ENCODE measurements at regions not wholly inside any gene's neighbourhood (a gene's known extent, or its start where the extent isn't known, plus 50 kb on each side); places are given as distances from the start of the nearest gene placed in this dataset.
"Not testable (repeated sequence)": the region's sequence is repeated elsewhere in the genome, so short reads cannot be mapped to it uniquely, and the experiment has no call there.

GRCh38 chr12:74722709-74723108 is 185.1 kb downstream of the ATXN7L3B start:
- no peaks in the 10 kb centered on the region for H3K4me1 Mint-ChIP-seq (ENCODE audit: low read depth)

GRCh38 chr12:74725154-74725553 is 187.5 kb downstream of the ATXN7L3B start:
- Mint-ChIP-seq H3K9me3 (no peaks in the 10 kb centered on the region), H3K27ac (no peak overlapping the region), H3K4me3 (no peak overlapping the region), H3K4me1 (ENCODE audit: low read depth) (no peaks in the 10 kb centered on the region), H3K27me3 (ENCODE audit: insufficient read depth) (no peaks in the 10 kb centered on the region), H3K36me3 (ENCODE audit: low read depth) (no peaks in the 10 kb centered on the region)
- DNase-seq (ENCODE audit: low spot score): no peak
- intact Hi-C loops (cut with micrococcal nuclease): no loop called here

More at GRCh38 chr12:74722709-74723108, 185.1 kb downstream of the ATXN7L3B start:
- H3K27me3 Mint-ChIP-seq (ENCODE audit: insufficient read depth): no peaks in the 10 kb centered on the region
- intact Hi-C loops (cut with micrococcal nuclease): no loop called here
- no peaks in the 10 kb centered on the region for H3K9me3 Mint-ChIP-seq
- no peaks in the 10 kb centered on the region for H3K36me3 Mint-ChIP-seq (ENCODE audit: low read depth)
- H3K27ac Mint-ChIP-seq: no peak overlapping the region
- H3K4me3 Mint-ChIP-seq: no peak overlapping the region
- no peak for DNase-seq (ENCODE audit: low spot score)

DNA sequence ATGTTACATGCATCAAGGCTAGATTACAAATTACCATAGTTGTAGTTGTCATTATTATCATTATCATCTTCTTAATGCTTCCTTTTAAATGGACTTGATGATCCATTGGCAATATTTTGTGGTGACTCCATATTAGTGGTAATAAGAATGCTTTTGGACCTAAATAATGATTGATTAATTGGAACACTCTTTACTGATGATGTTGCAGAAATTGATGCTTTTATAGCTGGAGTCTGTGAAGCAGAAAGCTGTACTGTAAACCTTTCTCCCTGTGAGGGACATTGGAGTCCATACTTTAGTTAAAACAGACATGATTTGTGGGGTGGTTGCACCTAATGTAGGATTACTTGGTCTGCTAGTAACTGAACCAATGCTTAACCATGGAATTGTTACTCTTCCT is 190.4 kb downstream of the ATXN7L3B start:
- intact Hi-C loops (cut with micrococcal nuclease): no loop called here
- H3K27me3 Mint-ChIP-seq (ENCODE audit: insufficient read depth): no peaks in the 10 kb centered on the region
- H3K9me3 Mint-ChIP-seq: no peaks in the 10 kb centered on the region
- no peaks in the 10 kb centered on the region for H3K36me3 Mint-ChIP-seq (ENCODE audit: low read depth)
- H3K4me3 Mint-ChIP-seq: no peak overlapping the region
- H3K27ac Mint-ChIP-seq: no peak overlapping the region
- no peak for DNase-seq (ENCODE audit: low spot score)
- no peaks in the 10 kb centered on the region for H3K4me1 Mint-ChIP-seq (ENCODE audit: low read depth)

- Mint-ChIP-seq H3K27ac (no peak overlapping the region), H3K9me3 (no peaks in the 10 kb centered on the region), H3K4me1 (ENCODE audit: low read depth) (no peaks in the 10 kb centered on the region), H3K36me3 (ENCODE audit: low read depth) (no peaks in the 10 kb centered on the region), H3K4me3 (no peak overlapping the region), H3K27me3 (ENCODE audit: insufficient read depth) (no peaks in the 10 kb centered on the region)
- intact Hi-C loops (cut with micrococcal nuclease): no loop called here
- no peak for DNase-seq (ENCODE audit: low spot score)
These were observed 194.6 kb downstream of the ATXN7L3B start for GRCh38 chr12:74732164-74732784.

DNA sequence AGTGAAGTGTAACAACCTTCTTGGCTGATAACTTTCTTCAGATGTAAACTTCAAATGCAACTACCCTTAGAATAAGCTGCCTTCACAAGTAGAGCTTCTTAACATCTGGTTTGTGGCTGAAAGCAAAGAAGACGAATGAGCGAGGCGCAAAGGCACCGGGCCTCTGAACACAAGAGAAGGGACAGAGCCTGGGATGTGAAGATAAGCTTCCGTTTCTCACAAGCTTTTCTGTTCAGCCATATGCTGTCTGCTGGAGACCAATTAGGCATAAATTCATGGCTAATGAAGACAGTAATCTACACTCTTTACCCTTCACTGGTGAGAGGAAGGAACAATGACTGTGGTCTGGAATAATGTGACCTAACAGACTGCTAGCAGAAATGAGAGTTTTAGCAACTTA is 195.2 kb downstream of the ATXN7L3B start:
- Mint-ChIP-seq H3K27ac (no peak overlapping the region), H3K36me3 (ENCODE audit: low read depth) (no peaks in the 10 kb centered on the region), H3K9me3 (no peaks in the 10 kb centered on the region), H3K4me1 (ENCODE audit: low read depth) (no peaks in the 10 kb centered on the region), H3K27me3 (ENCODE audit: insufficient read depth) (no peaks in the 10 kb centered on the region), H3K4me3 (no peak overlapping the region)
- intact Hi-C loops (cut with micrococcal nuclease): no loop called here
- DNase-seq (ENCODE audit: low spot score): no peak

DNA sequence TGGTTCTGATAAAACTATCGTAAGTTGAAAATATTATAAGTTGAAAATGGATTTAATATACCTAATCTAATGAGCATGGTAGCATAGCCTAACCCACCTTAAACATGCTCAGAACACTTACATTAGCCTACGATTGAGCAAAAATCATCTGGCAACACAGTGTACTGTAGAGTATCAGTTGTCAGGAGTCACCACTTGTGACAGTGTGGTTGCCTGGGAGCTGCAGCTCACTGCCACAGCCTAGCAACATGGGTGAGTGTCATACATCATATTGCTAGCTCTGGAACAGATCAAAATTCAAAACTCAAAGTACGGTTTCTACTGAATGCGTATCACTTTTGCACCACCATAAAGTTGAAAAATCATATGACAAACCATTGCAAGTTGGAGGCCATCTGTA is 203.5 kb downstream of the ATXN7L3B start:
- no peak for DNase-seq (ENCODE audit: low spot score)
- Mint-ChIP-seq H3K27ac (no peak overlapping the region), H3K27me3 (ENCODE audit: insufficient read depth) (no peaks in the 10 kb centered on the region), H3K9me3 (no peaks in the 10 kb centered on the region), H3K4me3 (no peak overlapping the region), H3K36me3 (ENCODE audit: low read depth) (no peaks in the 10 kb centered on the region), H3K4me1 (ENCODE audit: low read depth) (no peaks in the 10 kb centered on the region)
- intact Hi-C loops (cut with micrococcal nuclease): no loop called here

DNA sequence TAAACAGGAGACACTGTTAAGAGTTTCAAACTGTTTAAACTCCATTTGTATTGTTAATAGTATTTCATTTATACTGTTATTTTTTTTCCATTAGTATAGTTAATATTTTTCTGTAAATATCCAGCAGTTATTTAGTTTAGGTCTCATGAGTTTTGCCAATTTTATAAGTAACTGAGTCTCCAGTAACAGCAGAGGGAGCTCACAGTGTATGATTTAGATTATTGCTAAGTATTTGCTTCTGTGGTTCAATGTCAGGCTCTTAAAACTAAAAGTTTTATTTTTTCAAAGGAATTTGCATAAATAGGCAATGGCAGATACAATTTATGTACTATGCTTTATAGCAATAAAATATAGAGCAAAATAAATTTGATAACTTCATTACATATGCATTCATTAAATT is 209.7 kb downstream of the ATXN7L3B start:
- Mint-ChIP-seq H3K27me3 (ENCODE audit: insufficient read depth) (no peaks in the 10 kb centered on the region), H3K36me3 (ENCODE audit: low read depth) (no peaks in the 10 kb centered on the region), H3K4me1 (ENCODE audit: low read depth) (no peaks in the 10 kb centered on the region), H3K27ac (no peak overlapping the region), H3K4me3 (no peak overlapping the region), H3K9me3 (no peaks in the 10 kb centered on the region)
- no peak for DNase-seq (ENCODE audit: low spot score)
- intact Hi-C loops (cut with micrococcal nuclease): no loop called here

- Mint-ChIP-seq H3K27ac (no peak overlapping the region), H3K36me3 (ENCODE audit: low read depth) (no peaks in the 10 kb centered on the region), H3K27me3 (ENCODE audit: insufficient read depth) (no peaks in the 10 kb centered on the region), H3K9me3 (no peaks in the 10 kb centered on the region), H3K4me1 (ENCODE audit: low read depth) (no peaks in the 10 kb centered on the region), H3K4me3 (no peak overlapping the region)
- DNase-seq (ENCODE audit: low spot score): no peak
- intact Hi-C loops (cut with micrococcal nuclease): no loop called here
These were observed 213.8 kb downstream of the ATXN7L3B start for GRCh38 chr12:74751441-74751840.

DNA sequence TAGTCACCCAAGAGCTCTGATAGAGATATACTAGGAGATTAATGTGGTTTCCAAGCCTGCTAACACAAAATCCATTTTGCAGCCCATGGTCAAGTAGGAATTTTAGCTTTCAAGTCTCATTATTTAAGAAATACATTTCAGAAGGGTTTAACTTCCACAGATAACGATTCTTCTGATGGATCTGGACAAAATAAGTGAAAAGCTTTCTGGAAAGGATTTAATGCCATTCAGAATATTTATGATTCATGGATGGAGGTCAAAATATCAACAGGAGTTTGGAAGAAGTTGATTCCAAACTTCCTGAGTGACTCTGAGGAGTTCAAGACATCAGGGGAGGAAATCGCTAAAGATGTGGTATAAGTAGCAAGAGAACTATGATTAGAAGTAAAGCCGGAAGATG is 214.6 kb downstream of the ATXN7L3B start:
- H3K4me1 Mint-ChIP-seq (ENCODE audit: low read depth): no peaks in the 10 kb centered on the region
- no peaks in the 10 kb centered on the region for H3K36me3 Mint-ChIP-seq (ENCODE audit: low read depth)
- intact Hi-C loops (cut with micrococcal nuclease): no loop called here
- H3K9me3 Mint-ChIP-seq: no peaks in the 10 kb centered on the region
- no peak for DNase-seq (ENCODE audit: low spot score)
- H3K27me3 Mint-ChIP-seq (ENCODE audit: insufficient read depth): no peaks in the 10 kb centered on the region
- H3K27ac Mint-ChIP-seq: no peak overlapping the region
- no peak overlapping the region for H3K4me3 Mint-ChIP-seq

DNA sequence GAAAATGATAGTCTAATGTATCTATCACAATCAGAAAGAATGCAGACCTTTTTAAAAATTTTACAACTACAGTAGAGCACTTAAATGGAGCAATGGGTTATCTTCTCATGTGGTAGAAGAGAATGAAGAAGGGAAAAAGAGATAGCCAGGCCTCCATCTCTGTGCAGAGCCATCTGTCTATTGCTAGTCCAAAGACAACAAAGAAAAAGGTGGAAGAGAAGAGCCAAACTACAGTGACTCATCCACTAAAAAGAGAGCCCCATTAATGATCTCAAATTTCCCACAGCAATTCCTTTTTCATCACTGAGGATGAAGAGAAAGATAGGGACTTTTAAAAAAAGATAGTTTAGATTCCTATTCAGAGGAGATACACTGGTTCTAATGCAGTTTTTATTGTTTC is 232.9 kb downstream of the ATXN7L3B start:
- Mint-ChIP-seq H3K4me1 (ENCODE audit: low read depth) (no peaks in the 10 kb centered on the region), H3K4me3 (no peak overlapping the region), H3K27me3 (ENCODE audit: insufficient read depth) (no peaks in the 10 kb centered on the region), H3K36me3 (ENCODE audit: low read depth) (no peaks in the 10 kb centered on the region), H3K9me3 (no peaks in the 10 kb centered on the region), H3K27ac (no peak overlapping the region)
- DNase-seq (ENCODE audit: low spot score): no peak
- intact Hi-C loops (cut with micrococcal nuclease): no loop called here

- H3K9me3 Mint-ChIP-seq: no peaks in the 10 kb centered on the region
- no peak overlapping the region for H3K27ac Mint-ChIP-seq
- no peaks in the 10 kb centered on the region for H3K4me1 Mint-ChIP-seq (ENCODE audit: low read depth)
- H3K27me3 Mint-ChIP-seq (ENCODE audit: insufficient read depth): no peaks in the 10 kb centered on the region
- DNase-seq (ENCODE audit: low spot score): no peak
- no peak overlapping the region for H3K4me3 Mint-ChIP-seq
- no peaks in the 10 kb centered on the region for H3K36me3 Mint-ChIP-seq (ENCODE audit: low read depth)
- intact Hi-C loops (cut with micrococcal nuclease): no loop called here
These were observed 237.6 kb downstream of the ATXN7L3B start for GRCh38 chr12:74775276-74775675.

GRCh38 chr12:74776378-74776777 is 238.7 kb downstream of the ATXN7L3B start:
- no peaks in the 10 kb centered on the region for H3K27me3 Mint-ChIP-seq (ENCODE audit: insufficient read depth)
- DNase-seq (ENCODE audit: low spot score): no peak
- no peak overlapping the region for H3K27ac Mint-ChIP-seq
- no peaks in the 10 kb centered on the region for H3K36me3 Mint-ChIP-seq (ENCODE audit: low read depth)
- H3K9me3 Mint-ChIP-seq: no peaks in the 10 kb centered on the region
- no peak overlapping the region for H3K4me3 Mint-ChIP-seq
- no peaks in the 10 kb centered on the region for H3K4me1 Mint-ChIP-seq (ENCODE audit: low read depth)
- intact Hi-C loops (cut with micrococcal nuclease): no loop called here

DNA sequence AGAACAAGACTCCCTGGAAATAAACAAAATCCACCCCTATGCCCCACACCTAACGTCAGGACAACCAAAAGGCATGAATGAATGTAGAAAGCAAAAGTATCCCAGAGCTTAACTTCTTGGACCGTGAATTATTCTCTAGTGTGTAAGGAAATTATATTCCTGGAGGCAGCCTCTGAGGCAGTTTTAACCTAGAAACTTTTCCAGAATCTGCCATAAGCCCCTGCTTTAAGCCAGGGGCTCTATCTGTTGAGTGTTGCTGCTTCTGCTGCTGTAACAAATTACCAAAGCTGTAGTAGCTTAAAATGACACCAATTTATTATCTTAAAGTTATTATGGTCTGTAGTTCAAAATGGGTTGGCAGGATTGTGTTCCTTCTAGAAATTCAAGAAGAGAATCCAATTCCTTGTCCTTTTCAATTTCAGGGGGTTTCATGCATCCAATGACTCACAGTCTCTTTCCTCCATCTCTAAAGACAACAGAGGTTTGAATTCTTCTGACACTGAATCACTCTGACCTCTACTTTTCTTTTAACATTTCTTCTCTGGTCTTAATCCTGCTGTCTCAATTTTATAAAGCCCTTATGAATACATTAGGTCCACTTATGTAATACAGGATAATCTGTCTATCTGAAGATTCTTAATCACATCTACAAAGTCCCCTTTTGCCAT is 242.7 kb downstream of the ATXN7L3B start:
- H3K4me3 Mint-ChIP-seq: no peak overlapping the region
- DNase-seq (ENCODE audit: low spot score): no peak
- H3K4me1 Mint-ChIP-seq (ENCODE audit: low read depth): no peaks in the 10 kb centered on the region
- no peaks in the 10 kb centered on the region for H3K36me3 Mint-ChIP-seq (ENCODE audit: low read depth)
- H3K27me3 Mint-ChIP-seq (ENCODE audit: insufficient read depth): no peaks in the 10 kb centered on the region
- intact Hi-C loops (cut with micrococcal nuclease): no loop called here
- H3K27ac Mint-ChIP-seq: no peak overlapping the region
- H3K9me3 Mint-ChIP-seq: no peaks in the 10 kb centered on the region

GRCh38 chr12:74780850-74781241 is 243.2 kb downstream of the ATXN7L3B start:
- H3K9me3 Mint-ChIP-seq; H3K4me3 Mint-ChIP-seq; H3K27me3 Mint-ChIP-seq (ENCODE audit: insufficient read depth); H3K27ac Mint-ChIP-seq; H3K36me3 Mint-ChIP-seq (ENCODE audit: low read depth); DNase-seq (ENCODE audit: low spot score); H3K4me1 Mint-ChIP-seq (ENCODE audit: low read depth); intact Hi-C loops (cut with micrococcal nuclease): not testable (repeated sequence)

Data from activated T-helper 1 cell treated with anti-CD3 and anti-CD28 coated beads, Interleukin-12 subunit alpha, Interleukin-12 subunit beta, Interleukin-2, Interleukin-4 antibody, amounts not matched to agents 30 ng/mL and 10 ng/mL and 1 ng/mL, durations not matched to agents 14 hours and 24 hours and 36 hours (primary cell).